Limb (tissue), 2 donors: ENCODE measurements at regions not wholly inside any gene's neighbourhood (a gene's known extent, or its start where the extent isn't known, plus 50 kb on each side); places are given as distances from the start of the nearest gene placed in this dataset.

Experiments
- DNase-seq, 2 donors: peaks; one replicate each; pipeline ENCODE4 v3.0.0-alpha.2; 2016; ENCODE audit errors: extremely low spot score in 2 of 2

DNA sequence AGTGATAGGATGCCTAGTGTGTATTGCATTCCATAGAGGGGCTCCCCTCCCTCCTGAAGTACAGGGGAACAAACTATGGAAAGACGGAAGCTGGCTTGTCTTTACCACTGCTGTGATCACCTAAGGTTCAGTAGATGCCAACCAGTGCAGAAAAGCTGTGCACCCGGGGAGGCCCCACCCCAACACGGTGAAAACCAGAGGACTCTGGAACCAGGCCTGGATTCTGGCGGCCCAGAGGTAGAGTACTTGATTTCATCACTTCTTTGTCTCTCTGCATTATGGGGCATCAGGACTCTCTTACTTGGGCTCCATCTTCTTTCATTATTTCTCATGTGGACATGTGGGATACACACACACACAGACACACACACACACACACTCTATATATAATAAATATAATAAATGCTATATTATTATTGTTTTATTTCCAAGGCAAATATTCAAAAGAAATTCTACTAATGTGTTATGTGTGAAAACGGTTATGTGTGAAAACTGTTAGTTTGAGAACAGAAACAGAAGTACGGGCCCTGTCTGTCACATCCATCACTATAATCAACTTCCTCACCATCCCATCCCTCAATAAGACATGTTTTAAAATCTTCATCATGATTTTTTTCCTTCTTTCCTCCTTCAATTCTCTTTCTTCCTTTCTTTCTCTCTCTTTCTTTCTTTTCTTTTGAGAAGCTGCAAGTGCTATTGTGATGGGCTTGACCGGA lies 152.4 kb upstream of the CMC1 start:
- DNase-seq: no peak

DNA sequence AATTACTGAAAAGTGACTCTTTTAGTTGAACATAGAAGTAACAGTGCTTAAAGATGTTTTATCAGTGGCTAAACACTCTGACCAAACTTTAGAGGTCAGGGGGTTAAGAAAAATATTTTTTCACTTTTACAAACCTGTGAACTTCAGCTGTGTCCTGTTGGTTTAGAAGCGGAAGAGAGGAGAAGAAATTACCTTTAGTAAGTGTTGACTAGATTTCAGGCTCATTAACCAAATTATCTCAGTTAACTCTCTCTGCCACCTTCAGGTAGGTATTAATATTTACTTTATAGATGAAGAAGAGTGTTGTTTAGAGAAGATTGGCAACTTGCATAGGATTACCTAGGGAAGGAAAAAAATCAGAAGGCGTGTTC lies 151.9 kb upstream of the CMC1 start:
- no peak for DNase-seq

DNA sequence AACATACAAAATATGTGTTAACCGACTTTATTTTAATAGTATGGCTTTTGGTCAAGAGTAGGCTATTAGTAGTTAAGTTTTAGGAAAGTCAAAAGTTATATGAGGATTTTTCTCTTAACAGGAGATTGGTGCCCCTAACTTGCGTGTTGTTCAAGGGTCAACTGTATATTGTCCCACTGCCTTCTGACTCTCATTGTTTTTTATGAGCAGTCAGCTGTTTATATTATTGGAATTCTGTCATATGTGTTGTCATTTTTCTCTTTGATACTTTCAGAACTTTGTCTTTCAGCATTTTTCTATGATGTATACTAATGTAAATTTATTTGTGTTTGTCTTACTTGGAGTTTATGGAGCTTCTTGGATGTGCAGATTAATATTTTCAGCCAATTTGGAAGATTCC lies 142.1 kb upstream of the CMC1 start:
- DNase-seq: no peak

DNA sequence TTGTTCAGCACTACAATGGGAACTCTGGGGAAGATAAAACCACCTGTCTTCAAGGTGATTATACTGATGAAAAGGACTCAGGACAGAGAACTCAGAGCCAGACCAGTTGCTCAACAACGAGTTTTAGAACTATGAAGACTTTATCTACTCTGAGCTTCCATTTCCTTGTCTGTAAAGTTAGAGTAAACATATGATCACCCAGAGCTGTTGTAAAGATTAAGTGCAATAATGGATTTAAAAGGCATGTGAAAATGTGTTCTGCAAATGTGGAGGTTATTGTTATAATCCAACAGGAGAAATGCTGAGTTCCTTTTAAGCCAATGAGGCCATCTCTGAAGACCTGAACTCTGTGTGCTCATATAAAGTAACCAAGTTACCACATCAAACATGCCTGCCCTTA lies 139.7 kb upstream of the CMC1 start:
- no peak for DNase-seq

DNA sequence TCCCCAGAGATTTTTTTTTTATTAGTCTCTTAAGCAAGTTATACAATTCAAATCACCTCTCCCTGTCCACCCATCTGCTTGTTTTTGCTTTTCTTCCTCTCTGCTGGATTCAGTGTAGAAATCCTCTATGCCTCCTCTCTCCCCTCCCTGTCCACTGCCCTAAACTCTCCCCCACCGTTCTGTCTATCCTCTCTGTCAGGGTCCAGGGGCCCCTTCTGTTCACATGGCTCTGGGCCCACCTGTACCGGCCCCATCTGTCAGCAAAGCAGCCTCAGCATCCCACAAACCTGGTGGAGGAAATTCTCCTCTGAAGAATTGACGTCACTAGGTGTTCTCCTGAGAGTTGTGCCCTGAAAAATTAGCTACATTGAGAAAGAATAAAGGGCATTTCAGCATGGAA lies 137.6 kb upstream of the CMC1 start:
- DNase-seq: no peak

DNA sequence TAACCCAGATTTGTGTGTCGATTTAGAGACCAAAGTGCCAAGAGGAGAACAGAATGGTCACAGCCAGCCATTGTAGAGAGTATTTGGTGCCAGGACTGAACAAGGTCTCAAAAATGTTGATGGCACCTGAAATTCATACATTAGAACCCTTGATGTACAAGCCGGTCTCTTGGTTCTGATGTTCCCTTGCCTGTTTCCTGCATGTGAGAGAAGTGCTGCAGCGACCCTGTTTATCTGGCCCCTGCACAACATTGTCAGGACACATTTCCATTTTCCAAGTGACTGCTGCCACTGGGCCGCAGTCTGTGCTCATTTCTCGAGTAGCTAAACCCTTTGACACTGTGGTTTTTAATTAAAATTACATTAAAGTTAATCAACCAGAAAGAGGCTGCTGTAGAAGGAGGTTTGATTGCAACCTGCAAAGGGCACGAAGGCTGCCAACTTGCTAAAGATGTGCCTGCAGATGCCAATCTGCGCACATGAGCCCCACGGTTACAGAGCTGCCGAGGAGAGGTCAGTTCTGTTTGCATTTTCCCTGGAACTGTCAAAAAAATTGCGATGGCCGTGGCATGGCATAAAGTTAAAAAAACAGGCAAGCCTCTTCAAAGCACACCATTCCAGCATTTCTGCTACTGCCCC lies 136.4 kb upstream of the CMC1 start:
- no peak for DNase-seq

DNA sequence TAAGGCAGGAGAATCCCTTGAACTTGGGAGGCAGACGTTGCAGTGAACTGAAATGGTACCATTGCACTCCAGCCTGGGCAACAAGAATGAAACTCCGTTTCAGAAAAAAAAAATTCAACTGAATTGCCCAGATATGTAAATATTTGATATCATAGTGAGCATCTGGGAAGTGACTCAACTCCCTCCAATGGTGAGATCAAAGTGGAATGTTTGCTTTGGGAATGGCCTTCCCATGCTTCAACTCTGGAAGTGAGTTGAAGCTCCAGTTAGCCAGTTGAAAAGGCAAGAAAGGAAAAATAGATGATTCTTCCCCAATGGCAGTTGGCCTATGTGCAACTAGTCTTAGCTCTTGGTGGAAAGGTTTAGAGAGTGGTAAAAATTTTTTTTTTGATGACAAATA lies 131.6 kb upstream of the CMC1 start:
- DNase-seq: no peak

DNA sequence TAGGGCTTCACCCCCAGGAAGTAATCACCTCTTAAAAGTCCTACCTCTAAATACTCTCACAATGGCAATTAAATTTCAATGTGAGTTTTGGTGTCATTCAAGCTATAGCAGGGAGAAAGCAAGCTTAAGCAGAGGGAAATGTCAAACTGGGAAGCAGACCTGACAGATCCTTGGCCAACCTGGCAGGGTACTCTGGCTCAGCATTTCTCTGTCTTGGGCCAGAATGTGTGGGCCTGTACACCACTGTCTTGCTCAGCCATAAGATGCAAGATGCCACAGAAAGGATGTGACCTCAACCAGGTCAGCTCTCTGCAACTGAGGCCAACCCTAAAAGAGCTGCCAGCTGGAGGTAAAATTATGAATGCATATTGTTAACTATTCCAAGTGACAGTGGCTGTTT lies 130.6 kb upstream of the CMC1 start:
- DNase-seq: no peak

DNA sequence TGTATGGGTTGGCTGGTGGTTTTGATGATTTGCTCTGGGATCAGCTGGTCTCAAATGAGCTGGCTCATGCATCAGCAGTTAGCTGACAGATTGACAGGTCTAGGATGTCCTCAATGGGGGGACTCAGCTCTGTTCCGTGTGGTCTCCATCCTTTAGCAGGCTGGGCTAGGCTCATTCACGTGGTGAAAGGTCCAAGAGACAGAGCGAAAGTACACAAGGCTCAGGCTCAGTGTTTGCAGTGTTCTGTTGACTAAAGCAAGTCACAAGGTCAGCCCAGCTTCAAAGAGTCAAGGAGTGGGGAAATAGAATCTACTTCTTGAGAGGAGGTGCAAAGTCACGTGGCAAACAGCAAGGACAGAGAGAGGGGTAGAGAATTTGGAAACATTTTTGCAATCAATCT lies 126.5 kb upstream of the CMC1 start:
- no peak for DNase-seq

DNA sequence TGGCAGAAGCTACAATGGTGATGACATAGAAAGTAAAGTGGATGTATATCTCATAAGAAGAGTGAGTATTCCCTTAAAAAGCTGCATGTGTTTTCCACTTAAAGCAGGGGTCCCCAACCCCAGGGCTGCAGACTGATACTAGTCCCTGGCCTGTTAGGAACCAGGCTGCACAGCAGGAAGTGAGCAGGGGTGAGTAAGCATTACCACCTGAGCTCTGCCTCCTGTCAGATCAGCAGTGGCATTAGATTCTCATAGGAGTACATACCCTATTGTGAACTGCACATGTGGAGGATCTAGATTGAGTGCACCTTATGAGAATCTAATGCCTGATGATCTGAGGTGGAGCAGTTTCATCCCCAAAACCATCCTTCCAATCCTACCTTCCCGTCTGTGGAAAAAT lies 126.1 kb upstream of the CMC1 start:
- DNase-seq: no peak

DNA sequence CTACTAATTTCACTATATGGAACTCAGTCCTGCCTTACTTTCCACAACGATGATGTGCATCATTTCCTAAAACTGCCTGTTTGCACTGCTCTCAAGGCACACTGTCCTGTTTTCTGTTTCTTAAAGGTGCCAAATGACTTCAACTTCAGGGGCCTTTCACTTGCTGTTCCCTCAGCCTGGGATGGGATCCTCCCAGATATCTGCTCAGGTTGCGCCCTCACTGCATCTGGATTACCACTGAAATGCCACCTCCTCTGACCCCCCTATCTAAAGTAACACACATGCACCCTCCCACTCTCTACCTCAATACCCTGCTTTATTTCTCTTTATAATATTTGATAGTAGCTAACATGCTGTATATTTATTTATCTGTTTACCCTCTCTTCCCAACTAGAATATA lies 123.8 kb upstream of the CMC1 start:
- no peak for DNase-seq

DNA sequence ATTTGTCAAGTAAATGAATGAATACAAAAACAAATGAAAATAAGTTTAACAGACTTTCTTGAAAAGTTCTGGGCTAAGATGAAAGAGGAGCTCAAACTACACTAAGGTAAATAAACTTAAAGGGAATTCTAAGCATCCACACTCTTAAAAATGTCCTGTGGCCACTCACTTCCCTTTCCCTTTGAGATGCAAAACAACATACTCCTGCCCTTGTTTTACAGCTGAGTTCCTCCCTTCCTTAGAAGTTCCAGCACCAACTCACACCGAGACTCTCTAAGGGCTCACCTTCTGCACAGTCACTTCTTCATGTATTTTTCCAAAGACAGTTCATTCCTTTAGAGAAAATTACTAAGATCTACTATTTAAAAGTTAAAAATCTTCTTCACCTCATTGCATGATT lies 123.3 kb upstream of the CMC1 start:
- no peak for DNase-seq

DNA sequence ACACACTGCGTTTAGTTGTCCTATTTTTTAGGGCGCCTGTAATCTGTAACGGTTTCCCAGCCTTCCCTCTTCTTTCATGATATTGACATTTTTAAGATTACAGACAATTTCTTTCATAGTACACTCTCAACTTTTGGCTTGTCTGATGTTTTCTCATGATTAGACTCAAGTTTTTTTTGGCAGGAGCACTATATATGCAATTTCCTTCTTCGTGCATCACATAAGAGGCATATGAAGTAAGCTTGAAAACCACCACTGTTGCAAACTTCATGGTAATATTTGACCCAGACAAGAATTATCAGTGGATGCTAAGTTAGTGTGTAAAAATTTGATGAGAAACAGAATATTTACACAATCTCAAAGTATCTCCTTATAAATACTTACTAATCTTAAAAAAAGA lies 119.2 kb upstream of the CMC1 start:
- peak in 1 of 2 donors; percentile 12 for DNase-seq

DNA sequence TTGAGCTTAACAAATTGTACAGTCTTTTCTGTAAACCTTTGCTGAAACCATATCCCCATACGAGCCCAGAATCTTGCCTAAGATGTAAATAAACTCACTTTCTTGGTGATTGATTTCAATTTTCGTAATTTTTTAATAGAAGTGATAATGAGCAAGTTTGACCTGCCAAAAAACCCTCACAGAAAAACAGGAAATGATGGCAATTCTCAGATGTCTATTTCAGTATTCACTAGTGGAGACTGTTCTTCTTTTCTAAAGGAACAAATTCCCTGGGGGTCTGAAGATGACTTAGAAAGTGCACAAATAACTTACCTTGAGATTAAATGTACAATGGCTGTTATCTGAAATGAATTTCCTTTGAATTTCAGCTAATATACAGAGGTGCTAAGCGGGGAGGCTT lies 116.5 kb upstream of the CMC1 start:
- no peak for DNase-seq

DNA sequence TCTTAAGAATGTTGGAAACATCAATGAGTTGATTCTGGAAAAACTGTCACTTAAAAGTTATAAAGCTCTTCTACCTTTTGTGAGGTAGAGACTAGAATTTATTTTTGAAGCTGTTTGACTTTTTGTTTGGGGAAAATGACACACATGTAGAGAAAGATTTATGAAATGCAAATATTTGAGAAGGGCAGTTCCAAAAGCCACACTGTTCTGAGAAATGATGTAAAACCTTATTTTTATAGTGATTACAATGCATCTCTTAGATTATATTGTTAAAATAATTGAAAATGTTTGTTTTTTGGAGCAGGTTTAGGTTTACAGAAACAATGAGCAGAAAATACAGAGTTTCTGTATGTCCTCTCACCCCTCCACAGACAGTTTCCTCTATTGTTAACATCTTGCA lies 116.1 kb upstream of the CMC1 start:
- DNase-seq: no peak

DNA sequence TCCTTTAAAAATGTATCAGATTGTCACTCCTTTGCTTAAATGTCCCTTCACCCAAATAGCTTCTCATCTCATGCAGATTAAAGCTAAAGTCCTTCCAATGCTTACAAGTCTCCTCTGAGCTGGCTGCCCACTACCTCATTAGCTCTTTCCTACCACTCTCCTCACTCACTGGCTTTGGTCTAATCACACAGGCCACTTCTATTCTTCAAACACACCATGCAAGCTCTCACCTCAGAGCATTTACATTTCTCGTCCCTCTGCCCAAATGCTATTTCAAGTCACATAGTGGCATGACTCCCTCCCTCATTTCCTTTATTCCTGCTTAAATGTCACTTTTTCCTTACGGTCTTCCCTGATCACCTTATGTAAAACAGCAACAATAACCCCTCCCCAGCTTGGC lies 110.6 kb upstream of the CMC1 start:
- DNase-seq: no peak

DNA sequence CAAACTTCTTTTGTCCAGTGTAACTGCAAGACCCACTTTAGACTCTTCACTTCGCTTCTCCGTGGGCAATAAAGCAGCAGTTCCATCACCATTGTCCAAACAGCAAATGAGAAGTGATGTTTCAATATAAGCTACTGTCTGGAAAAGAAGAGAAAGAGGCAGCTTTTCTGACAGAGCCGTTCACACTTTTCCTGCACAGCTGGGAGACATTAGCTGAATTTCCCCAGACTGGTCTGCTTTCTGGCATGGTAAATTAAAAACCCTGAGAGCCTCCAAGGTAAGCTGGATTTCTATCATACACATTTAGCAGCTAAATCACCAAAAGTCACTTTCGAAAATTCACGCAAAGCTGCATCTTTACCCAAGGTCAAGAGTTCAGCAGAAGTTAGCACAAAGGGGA lies 108.5 kb upstream of the CMC1 start:
- no peak for DNase-seq

DNA sequence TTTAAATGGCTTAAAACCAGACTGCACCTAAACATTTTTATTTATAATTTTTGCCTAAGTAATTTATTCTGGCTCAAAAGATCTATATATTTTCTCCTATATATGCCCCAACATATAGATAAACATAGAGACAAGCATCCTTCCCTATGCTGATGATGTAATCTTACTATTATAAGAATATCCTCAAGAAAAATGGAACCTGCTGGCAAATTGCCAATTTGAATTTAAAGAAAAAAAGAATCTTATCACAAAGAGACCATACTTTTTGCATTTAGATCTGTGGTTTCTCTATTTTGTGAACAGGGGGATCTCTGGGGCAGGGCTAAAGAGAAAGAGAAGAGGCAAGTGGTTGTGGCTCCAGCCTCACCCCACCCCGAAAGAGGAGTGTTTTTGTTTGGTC lies 107.2 kb upstream of the CMC1 start:
- DNase-seq: no peak

DNA sequence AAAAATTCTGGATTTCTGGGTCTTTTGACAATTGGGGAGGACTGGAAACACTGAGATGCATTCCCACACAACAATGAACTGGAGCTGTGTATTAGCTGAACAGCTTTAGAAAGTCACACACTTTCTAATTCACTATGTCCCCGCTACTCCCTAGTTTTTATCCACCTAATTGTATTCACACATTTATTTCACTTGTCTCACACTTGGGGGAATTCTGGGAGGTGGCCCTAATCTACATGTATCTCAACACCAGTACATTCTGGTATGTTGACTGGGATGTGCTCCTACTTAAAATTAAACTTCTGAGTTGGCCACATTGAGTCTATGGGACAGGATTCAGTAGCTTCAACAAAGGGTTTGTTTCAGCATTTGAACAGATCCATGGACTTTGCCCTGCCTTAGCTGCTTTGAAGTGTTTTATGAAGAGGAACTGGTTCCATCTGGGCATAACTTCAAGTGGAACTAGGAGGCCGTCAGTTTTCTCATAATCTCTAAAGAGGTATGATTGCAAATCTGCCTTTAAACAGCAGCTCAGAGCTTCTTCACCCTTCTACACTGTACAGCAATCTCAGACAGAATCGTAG lies 106.5 kb upstream of the CMC1 start:
- DNase-seq: no peak

DNA sequence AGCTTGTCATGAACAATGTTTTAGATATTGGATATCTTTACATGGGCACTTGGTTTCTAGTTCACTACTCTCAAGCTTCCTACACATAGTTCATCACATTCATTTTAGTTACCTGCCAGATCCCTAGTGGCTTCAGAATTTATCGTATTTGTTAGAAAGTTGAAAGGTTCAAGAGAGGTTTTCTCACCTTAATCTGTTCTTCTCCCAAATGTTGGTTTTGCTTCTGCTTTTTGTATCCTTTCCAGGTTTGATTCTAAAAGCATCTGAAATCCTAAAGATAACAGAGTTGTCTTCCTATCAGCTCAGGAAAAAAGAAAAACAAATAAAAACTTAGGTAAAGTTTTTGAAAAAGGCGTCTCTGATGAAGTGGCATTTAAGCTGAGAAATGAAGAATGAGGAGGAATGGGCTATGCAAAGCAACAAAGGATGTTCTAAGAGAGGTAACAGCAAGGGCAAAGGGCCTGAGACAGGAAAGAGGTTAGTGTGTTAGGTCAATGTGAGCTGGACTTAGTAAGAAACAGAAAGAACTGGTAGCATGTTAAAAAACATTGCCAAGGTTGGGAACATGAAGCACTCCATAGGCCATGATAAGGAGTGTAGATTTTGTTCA lies 104.7 kb upstream of the CMC1 start:
- DNase-seq: no peak

DNA sequence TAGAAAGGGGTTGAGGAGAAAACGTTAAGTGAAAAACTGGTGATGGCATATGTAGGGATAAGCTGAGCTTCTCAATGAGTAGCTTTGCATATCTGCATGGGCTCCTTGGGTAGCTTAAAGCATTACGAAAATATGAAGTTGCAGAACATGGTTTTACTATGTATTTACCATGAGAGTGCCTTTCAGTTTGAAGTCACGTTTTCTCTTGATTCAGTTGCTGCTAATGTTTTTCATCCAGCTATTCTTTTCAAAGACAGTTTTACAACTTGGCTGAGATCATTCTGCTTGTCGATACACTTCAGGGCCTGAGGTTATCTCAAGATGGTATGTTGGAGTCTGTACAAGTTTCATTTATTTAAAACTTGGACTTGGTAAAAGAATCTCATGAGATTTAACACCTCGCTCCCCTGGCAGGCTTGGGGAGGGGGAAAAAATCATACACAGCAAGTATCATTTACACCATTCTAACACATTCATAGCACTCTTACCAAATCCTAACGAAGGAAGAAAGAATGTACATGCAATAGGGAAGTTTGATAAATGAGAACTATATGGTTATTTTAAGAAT lies 103.3 kb upstream of the CMC1 start:
- no peak for DNase-seq

DNA sequence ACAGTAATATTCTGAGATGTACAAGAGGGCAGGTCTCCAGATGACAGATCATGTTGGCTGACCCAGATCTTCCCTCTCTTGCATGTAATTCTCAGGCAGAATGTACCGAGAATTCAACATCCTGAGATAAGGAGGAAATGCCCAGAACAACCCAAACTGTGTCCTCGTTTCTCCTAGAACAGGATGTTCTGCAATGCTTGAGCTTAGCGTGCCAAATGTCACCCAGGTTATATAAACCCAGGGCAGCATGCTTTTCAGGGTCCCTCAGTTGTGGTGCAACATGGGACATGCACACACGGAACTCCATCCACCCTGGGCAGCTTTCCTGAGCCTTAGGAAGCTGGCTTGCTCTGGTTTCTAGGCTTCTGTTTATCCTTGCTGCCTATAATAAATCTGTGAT lies 102.1 kb upstream of the CMC1 start:
- no peak for DNase-seq
